Lower leg skin (tissue), 3 donors: ENCODE measurements at regions not wholly inside any gene's neighbourhood (a gene's known extent, or its start where the extent isn't known, plus 50 kb on each side); places are given as distances from the start of the nearest gene placed in this dataset.

Experiments
- CTCF ChIP-seq, 3 donors: fragments of 450-650 bp; IDR thresholded peaks; one replicate each; pipeline ENCODE4 v1.5.1; 2016; ENCODE audit warnings: antibody characterized with exemption in 3 of 3, mild to moderate bottlenecking in 3 of 3, moderate library complexity in 2 of 3
- POLR2A ChIP-seq, 2 donors: fragments of 450-650 bp; IDR thresholded peaks; one replicate each; pipeline ENCODE4 v1.6.1; 2016 to 2017; ENCODE audit warnings: antibody characterized with exemption in 2 of 2, mild to moderate bottlenecking in 1 of 2, moderate library complexity in 1 of 2

GRCh38 chr4:82145850-82146249 is 227.9 kb downstream of the HNRNPD start:
- TF ChIP-seq CTCF (IDR thresholded peaks at IDR 0.05) (no peak), POLR2A (IDR thresholded peaks at IDR 0.05) (no peak)
